ENCODE measurements at regions not wholly inside any gene's neighbourhood (a gene's known extent, or its start where the extent isn't known, plus 50 kb on each side); places are given as distances from the start of the nearest gene placed in this dataset.
"Not testable (repeated sequence)": the region's sequence is repeated elsewhere in the genome, so short reads cannot be mapped to it uniquely, and the experiment has no call there.

DNA sequence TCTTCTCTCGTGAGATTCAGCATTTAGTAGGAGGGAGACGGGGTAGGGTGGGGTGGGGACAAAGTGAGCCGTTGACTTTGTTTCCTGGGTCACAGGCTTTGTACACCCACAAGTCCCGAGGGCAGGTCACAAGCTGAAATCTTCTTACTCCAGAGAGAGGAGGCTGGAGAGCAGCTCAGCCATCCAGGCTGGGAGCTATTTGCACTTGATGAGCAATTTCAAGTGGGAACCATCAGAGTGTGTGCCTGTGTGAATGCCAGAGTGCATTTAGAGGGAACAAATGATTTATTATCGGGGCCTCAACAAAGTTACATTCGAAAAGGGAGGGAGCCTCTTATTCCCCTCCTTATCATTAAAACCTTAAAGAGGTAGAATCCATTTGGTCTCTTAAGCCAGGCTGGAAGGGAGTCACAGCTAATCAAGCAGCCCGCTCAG, 155.7 kb upstream of the JARID2 start:
- no peak for DNase-seq

GRCh38 chr6:15090745-15091384, 155.0 kb upstream of the JARID2 start:
- DNase-seq: no peak

DNA sequence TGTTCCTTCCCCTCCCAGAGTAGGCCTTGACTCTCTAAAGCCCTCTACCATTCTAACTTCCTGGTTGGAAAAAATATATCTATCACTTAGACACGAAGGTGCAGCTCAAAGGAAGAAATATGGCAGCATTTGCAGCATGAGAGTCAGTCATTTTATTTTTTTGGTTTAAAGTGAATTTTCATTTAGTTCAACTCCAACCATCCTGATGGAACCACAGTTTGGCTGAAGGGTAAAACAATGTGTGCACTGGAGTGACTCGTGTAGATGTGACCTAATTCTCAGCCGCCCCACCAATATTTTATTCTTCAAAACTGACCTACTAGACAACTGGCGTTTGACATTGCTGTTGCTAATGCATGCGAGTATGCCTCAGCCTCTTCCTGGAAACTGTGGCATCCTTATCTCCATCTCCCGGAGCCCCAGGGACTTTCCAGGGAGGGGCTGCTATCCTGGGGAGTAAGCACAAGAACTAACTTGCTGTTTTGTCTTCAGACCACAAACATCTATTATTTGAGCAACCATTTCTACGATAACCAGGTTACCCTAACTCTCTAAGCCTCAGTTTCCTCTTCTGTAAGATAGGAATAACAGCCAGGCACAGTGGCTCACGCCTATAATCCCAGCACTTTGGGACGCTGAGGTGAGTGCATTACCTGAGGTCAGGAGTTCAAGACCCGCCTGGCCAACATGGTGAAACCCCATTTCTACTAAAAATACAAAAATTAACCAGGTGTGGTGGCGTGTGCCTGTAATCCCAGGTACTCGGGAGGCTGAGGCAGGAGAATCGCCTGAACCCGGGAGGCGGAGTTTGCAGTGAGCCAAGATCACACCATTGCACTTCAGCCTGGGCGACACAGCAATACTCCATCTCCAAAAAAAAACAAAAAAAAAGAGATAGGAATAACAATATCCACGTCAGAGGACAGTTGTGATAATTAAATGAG, 148.7 kb upstream of the JARID2 start:
- DNase-seq: no peak

GRCh38 chr6:15101130-15101529, 144.7 kb upstream of the JARID2 start:
- no peak for DNase-seq

- no peak for DNase-seq
Measured at GRCh38 chr6:15102241-15102640, 143.6 kb upstream of the JARID2 start.

DNA sequence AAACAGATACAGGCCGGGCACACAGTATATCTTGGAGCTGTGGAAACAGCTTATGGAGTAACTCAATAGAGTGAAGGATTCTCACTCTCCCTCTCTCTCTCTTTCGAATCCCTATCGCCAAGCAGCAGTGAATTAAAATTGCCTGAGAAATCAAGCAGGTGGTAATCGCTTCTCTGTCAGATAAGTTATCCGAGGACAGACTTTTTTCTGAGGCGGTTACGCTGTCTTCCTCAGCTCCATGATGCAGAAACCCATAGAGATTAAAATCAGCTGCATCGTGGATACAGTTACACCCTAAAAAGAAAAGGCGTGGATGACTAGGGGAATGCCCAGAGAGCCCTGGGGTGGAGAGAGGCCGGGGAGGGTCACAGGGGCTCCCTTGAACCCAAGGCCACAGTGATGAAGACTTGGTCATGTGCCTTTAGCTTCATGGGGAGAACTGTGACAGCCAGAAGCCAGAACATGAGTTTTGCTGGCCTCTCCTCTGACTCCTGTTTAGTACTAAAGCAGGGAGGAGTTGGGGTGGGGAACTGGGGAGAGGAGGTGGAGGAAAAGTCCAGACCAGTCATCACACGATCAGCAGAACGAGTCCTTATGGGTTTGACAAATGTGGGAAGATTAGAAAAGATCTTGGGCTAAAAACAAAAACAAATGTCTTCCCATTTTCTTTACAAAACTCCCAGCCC, 138.8 kb upstream of the JARID2 start:
- peak; percentile 30 for DNase-seq

DNA sequence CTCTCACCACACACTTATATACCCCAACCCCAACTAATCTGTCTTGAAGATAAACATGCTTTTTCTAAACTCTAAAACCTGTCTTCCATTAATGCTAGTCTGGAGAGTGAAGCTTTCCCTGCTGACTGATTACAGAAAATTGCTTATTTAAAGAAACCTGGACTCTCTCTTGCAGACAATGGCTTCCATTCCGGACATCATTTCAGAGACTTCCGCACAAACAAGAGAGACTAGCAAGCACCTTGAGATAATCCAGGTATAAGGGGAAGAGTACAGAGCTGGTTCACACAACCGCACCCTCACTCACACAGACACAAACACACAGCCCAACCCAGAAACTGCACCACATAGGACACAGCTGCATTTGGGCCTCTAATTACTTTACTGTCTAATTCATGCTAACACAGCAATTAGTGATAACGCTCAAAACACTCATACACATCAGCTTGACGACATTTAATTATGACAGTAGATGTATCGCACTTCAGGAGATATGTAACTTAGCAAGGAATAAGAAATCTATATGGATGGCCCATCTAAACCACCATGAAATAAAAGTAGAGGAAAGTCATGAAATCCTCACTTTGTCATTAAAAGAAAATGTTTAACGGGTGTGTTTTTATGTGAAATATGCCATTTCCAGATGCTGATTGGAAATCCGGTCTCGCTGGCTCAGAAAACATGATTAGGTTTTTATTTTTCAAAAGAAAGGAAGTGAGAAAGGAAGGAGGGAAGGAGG, 138.1 kb upstream of the JARID2 start:
- no peak for DNase-seq

GRCh38 chr6:15108383-15108715, 137.5 kb upstream of the JARID2 start:
- no peak for DNase-seq

DNA sequence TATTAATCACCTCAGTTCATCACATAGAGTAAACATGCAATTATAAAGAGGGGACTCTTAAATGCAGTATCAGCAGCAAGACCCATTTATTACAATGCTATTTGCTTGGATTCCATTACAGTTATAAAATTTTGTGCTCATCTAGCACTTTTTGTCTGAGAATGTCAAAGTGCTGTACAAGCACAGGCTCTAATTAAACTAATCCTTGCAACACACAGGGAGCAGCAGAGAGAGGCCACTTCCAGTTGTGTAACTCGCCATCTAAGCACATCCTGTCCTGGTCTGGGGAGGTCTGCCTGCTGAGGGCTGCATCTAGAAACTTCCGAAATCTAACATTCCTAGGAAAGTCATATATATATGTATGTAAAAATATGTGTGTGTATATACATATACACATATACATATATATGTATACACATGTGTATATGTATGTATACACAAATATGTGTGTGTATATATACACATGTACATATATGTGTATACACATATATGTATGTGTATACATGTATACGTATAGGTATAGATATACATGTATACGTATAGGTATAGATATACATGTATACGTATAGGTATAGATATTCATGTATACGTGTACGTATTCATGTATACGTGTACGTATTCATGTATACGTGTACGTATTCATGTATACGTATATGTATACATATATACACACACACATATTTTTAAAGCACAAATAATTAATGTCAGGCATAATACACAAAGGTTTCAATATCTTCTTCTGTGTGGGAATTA, 136.4 kb upstream of the JARID2 start:
- DNase-seq: no peak

GRCh38 chr6:15110726-15111354, 135.0 kb upstream of the JARID2 start:
- no peak for DNase-seq

DNA sequence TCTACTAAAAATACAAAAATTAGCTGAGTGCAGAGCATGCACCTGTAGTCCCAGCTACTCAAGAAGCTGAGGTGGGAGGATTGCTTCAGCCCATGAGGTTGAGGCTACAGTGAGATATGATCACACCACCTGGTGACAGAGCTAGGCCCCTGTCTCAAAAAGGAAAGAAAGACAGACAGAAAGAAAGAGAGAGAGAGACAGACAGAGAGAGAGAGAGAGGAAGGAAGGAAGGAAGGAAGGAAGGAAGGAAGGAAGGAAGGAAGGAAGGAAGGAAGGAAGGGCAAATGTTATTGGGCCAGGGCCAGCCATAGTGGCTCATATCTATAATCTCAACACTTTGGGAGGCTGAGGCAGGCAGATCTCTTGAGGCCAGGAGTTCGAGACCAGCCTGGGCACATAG, 134.3 kb upstream of the JARID2 start:
- not testable (repeated sequence) for DNase-seq

- no peak for DNase-seq
Measured at GRCh38 chr6:15113587-15113986, 132.3 kb upstream of the JARID2 start.

- no peak for DNase-seq
Measured at GRCh38 chr6:15114061-15114460, 131.8 kb upstream of the JARID2 start.

DNA sequence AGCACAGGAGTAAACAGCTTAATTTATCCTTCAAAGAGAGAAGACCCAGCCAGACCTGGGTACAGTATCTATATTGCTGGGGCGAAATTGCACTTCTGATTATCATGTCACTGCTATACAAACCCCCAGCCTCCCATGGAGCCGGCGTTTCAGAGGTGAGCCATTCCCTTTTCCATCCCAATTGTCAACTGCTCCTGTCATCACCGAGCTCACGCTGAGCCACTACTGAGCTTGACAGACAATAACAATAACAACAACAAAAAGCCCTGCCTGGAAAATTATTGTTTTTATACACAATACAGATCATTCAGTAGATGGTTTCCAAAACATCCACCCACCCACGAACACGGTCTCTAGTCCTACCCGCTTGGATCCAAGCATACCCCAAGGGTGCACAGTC, 129.0 kb upstream of the JARID2 start:
- no peak for DNase-seq

DNA sequence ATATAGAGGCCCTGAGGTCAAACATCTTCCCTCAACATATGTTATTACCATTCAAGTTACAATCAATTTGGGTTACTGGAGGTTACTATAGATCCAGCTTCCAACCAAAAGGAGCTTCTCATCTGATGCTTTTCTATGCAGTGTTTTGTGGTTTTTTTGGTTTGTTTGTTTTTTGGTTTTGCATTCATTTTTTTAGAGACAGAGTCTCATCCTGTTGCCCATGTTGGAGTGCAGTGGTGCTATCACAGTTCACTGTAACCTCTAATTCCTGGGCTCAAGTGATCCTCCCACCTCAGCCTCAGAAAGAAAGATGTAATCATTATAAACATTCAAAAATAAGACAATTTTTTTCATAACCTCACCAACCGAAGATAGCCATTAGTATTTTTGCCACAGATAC, 124.4 kb upstream of the JARID2 start:
- DNase-seq: no peak

DNA sequence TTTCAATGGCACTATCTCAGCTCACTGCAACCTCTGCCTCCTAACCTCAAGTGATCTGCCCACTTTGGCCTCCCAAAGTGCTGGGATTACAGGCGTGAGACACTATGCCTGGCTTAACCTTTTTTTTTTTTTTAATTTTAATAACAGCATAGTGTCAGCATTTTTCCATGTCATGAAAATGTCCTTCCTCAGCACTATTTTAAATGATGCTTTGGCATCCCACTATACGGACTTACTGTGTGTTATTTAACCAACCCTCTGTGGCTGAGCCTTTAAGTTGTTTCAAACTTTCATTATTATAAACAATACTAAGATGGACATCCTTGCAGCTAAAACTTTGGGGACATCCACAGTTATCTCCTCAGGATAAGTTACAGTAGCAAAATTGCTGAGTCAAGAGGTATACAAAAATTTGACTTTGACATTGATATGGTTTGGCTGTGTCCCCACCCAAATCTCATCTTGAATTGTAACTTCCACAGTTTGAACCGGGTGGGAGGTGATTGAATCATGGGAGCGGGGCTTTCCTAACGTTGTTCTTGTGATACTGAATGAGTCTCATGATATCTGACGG, 123.8 kb upstream of the JARID2 start:
- DNase-seq: no peak

GRCh38 chr6:15129887-15130286, 116.0 kb upstream of the JARID2 start:
- DNase-seq: no peak

- no peak for DNase-seq
Measured at GRCh38 chr6:15131234-15131633, 114.6 kb upstream of the JARID2 start.

GRCh38 chr6:15131651-15132061, 114.2 kb upstream of the JARID2 start:
- DNase-seq: peak; percentile 99

DNA sequence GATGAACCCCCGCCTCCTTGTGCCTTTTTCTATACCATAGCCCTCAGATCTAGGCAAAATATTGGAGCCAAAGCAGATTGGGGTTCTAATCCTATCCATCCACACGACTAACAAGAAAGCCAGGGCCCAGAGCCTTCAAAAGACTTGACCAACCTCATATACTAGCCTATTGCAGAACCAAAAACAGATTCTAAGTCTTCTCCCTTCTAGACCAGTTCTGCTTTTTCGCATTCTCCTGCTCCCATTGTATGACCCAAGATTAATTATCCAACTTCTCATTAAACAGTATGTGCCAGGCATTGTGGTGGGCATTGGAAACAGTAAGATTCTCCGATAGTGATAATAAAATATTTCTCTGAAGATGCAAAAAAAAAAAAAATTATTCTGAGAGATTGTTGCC, 113.7 kb upstream of the JARID2 start:
- no peak for DNase-seq

DNA sequence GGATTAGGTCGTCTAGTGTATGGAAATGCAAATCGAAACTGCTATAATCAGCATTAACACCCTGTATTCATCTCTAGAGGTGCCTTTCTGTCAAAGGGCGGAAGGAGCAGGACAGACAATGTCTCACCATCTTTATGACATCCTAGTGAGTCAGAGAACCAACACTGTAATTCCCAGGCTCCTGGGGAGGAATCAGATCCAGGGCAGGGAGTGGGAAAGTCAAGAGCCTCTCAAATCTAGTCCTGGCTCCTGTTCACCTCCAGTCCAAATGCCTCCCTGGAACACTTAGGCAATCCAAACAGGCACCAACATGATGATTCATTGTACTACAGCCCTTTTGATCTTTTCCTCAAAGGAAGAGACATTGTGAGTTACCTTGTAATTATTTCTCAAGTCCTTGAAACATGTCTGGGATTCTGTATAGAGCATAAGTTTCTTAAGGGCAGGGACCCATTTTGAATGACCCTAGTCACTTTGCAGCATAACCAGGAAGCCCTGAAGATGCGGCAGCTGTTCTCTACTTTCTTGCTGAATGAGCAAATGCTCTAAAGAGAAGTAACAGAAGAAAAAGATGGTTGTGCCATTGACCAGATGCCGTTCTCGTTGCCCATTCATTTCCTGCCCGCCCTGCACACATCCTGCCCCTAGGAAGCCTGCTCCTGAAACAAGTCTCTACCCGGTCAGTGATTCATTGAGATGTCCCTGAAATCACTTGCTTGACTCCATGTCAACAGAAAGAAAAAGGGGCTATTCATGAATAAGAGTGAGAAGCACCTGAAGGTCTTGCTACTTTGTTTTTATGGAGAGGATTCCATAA, 112.8 kb upstream of the JARID2 start:
- DNase-seq: peak; percentile 53

Measured in NCI-H2171 treated with DMSO at 0.1 percent for 48 hours (cell line).